ENCODE measurements at regions not wholly inside any gene's neighbourhood (a gene's known extent, or its start where the extent isn't known, plus 50 kb on each side); places are given as distances from the start of the nearest gene placed in this dataset.
"Not testable (repeated sequence)": the region's sequence is repeated elsewhere in the genome, so short reads cannot be mapped to it uniquely, and the experiment has no call there.

GRCh38 chr3:109809513-109809912 lies 472.2 kb upstream of the DPPA4 start:
- no peak for FAIRE-seq

- no peak for FAIRE-seq
Observed at GRCh38 chr3:109818081-109818480, 480.7 kb upstream of the DPPA4 start.

GRCh38 chr3:109819734-109820133 lies 482.4 kb upstream of the DPPA4 start:
- FAIRE-seq, result no peak

GRCh38 chr3:109825971-109826810 lies 488.8 kb upstream of the DPPA4 start:
- FAIRE-seq, result no peak

GRCh38 chr3:109831403-109831802 lies 494.1 kb upstream of the DPPA4 start:
- no peak for FAIRE-seq

- FAIRE-seq, result no peak
Observed at GRCh38 chr3:109835958-109836357, 498.6 kb upstream of the DPPA4 start.

GRCh38 chr3:109851854-109852253 lies 514.5 kb upstream of the DPPA4 start:
- no peak for FAIRE-seq

- FAIRE-seq, result no peak
Observed at GRCh38 chr3:109852283-109852682, 514.9 kb upstream of the DPPA4 start.

GRCh38 chr3:109853077-109853731 lies 515.9 kb upstream of the DPPA4 start:
- no peak for FAIRE-seq

GRCh38 chr3:109863701-109864100 lies 526.4 kb upstream of the DPPA4 start:
- no peak for FAIRE-seq

GRCh38 chr3:109864452-109864851 lies 527.1 kb upstream of the DPPA4 start:
- no peak for FAIRE-seq

GRCh38 chr3:109869586-109869985 lies 532.2 kb upstream of the DPPA4 start:
- no peak for FAIRE-seq

GRCh38 chr3:109874896-109875708 lies 537.8 kb upstream of the DPPA4 start:
- FAIRE-seq, result no peak

- not testable (repeated sequence) for FAIRE-seq
Observed at GRCh38 chr3:109877616-109878015, 540.3 kb upstream of the DPPA4 start.

- FAIRE-seq, result no peak
Observed at GRCh38 chr3:109882144-109882543, 544.8 kb upstream of the DPPA4 start.

GRCh38 chr3:109887293-109887692 lies 549.9 kb upstream of the DPPA4 start:
- FAIRE-seq, result no peak

GRCh38 chr3:109888026-109888425 lies 550.7 kb upstream of the DPPA4 start:
- no peak for FAIRE-seq

- no peak for FAIRE-seq
Observed at GRCh38 chr3:109897734-109898133, 560.4 kb upstream of the DPPA4 start.

GRCh38 chr3:109899925-109900324 lies 562.6 kb upstream of the DPPA4 start:
- no peak for FAIRE-seq

- no peak for FAIRE-seq
Observed at GRCh38 chr3:109900783-109901182, 563.4 kb upstream of the DPPA4 start.

GRCh38 chr3:109902549-109902948 lies 565.2 kb upstream of the DPPA4 start:
- no peak for FAIRE-seq

- no peak for FAIRE-seq
Observed at GRCh38 chr3:109903100-109903499, 565.8 kb upstream of the DPPA4 start.

- FAIRE-seq, result no peak
Observed at GRCh38 chr3:109910772-109911171, 573.4 kb upstream of the DPPA4 start.

GRCh38 chr3:109918740-109919139 lies 581.4 kb upstream of the DPPA4 start:
- FAIRE-seq, result no peak
